Effector memory CD8-positive, alpha-beta T cell (primary cell): ENCODE measurements at regions not wholly inside any gene's neighbourhood (a gene's known extent, or its start where the extent isn't known, plus 50 kb on each side); places are given as distances from the start of the nearest gene placed in this dataset.
A peak's percentile ranks its signal among the peaks of the same experiment; 100 is the strongest.

Experiments
- ATAC-seq: fragments of 150-1000 bp; cut with Tn5 transposase; replicated peaks from 2 replicates; pipeline ENCODE4 v1.10.0; 2021; ENCODE audit warnings: mild to moderate bottlenecking, moderate library complexity
- DNase-seq, 3 experiments: peaks; one replicate each; pipeline ENCODE4 v3.0.0; 2021
- H3K27ac Mint-ChIP-seq, 2 donors: one replicate each; pipeline ENCODE4 v1.8.0; 2022; ENCODE audit warnings: mild to moderate bottlenecking in 2 of 2, mixed read lengths in 2 of 2, moderate library complexity in 2 of 2
- H3K27me3 Mint-ChIP-seq, 2 donors: one replicate each; pipeline ENCODE4 v1.8.0; 2022; ENCODE audit warnings: mixed read lengths in 2 of 2
- H3K36me3 Mint-ChIP-seq: one replicate; pipeline ENCODE4 v1.8.0; 2022; ENCODE audit warnings: mild to moderate bottlenecking, moderate library complexity, mixed read lengths; ENCODE audit not compliant: insufficient read depth
- H3K4me1 Mint-ChIP-seq, 2 donors: one replicate each; pipeline ENCODE4 v1.8.0; 2022; ENCODE audit warnings: low read depth in 2 of 2, mixed read lengths in 2 of 2
- H3K4me3 Mint-ChIP-seq, 2 donors: one replicate each; pipeline ENCODE4 v1.8.0; 2022; ENCODE audit warnings: mild to moderate bottlenecking in 2 of 2, mixed read lengths in 2 of 2, moderate library complexity in 2 of 2
- H3K9me3 Mint-ChIP-seq, 2 donors: one replicate each; pipeline ENCODE4 v1.8.0; 2022; ENCODE audit warnings: mixed read lengths in 2 of 2

- Mint-ChIP-seq H3K9me3 (no peaks in the 10 kb centered on the region), H3K4me3 (no peak overlapping the region), H3K36me3 (no peaks in the 10 kb centered on the region), H3K27me3 (peaks cover 0 to 17% of the 10 kb centered on the region in 2 donors), H3K27ac (no peak overlapping the region), H3K4me1 (peaks cover 3 to 7% of the 10 kb centered on the region in 2 donors)
- DNase-seq (no peak), ATAC-seq (no peak)
Observed at GRCh38 chr3:186465508-186465907, 78.7 kb downstream of the CRYGS start.

- peaks cover 9 to 26% of the 10 kb centered on the region in 2 donors for H3K27me3 Mint-ChIP-seq
- H3K4me3 Mint-ChIP-seq: no peak overlapping the region
- H3K9me3 Mint-ChIP-seq: no peaks in the 10 kb centered on the region
- ATAC-seq: peak; percentile 27
- no peaks in the 10 kb centered on the region for H3K36me3 Mint-ChIP-seq
- peaks cover 3 to 7% of the 10 kb centered on the region in 2 donors for H3K4me1 Mint-ChIP-seq
- H3K27ac Mint-ChIP-seq: no peak overlapping the region
- no peak for DNase-seq
Observed at GRCh38 chr3:186464424-186465093, 79.6 kb downstream of the CRYGS start.

GRCh38 chr3:186461141-186461540 is 83.0 kb downstream of the CRYGS start:
- ATAC-seq (no peak), DNase-seq (no peak)
- Mint-ChIP-seq H3K4me1 (peaks cover 3 to 7% of the 10 kb centered on the region in 2 donors), H3K9me3 (no peaks in the 10 kb centered on the region), H3K27me3 (peaks cover 20 to 48% of the 10 kb centered on the region in 2 donors), H3K4me3 (no peak overlapping the region), H3K36me3 (no peaks in the 10 kb centered on the region), H3K27ac (no peak overlapping the region)

GRCh38 chr3:186459108-186459467 is 85.1 kb downstream of the CRYGS start:
- ATAC-seq: no peak
- DNase-seq: no peak
- Mint-ChIP-seq H3K9me3 (no peaks in the 10 kb centered on the region), H3K4me3 (no peak overlapping the region), H3K27me3 (peaks cover 20 to 48% of the 10 kb centered on the region in 2 donors), H3K36me3 (no peaks in the 10 kb centered on the region), H3K4me1 (peaks cover 0 to under 1% of the 10 kb centered on the region in 2 donors), H3K27ac (peak overlapping the region in 1 of 2 donors; percentile 65)

DNA sequence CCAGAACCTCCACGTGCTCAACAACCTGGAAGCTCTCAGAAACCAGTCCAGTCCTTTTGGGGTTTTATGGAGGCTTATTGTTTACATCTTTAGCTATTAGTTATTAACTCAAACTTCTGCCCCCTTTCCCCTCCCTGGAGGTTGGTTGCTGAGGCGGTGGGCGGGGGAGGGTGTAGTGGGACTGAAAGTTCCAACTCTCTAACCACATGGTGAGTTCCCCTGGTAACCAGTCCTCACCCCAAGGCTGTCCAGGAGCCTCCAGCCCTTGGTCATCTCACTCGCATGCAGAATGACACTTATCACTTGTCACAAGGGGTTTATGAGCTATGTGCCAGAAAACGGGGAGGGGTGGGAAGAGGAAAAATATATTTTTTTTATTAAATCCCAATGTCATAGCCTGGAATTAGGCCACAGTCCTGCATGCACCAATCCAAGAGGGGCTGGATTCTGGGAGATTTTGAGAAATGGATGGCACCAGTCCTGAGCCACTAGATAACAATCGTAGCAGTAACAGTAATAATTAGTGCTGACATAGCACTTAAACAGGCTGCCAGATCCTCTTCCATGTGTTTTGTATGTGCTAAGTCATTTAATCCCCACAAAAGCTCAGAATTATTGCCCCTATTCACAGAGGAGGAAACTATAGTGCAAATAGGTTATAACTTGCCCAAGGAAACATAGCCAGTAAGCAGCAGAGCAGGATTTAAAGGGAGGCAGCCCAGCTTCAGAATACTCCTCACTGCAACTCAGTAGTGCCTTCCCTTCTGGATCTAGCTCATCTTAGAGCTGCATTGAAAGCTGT is 85.7 kb downstream of the CRYGS start:
- Mint-ChIP-seq H3K4me1 (no peaks in the 10 kb centered on the region), H3K27me3 (peaks cover 20 to 48% of the 10 kb centered on the region in 2 donors), H3K9me3 (no peaks in the 10 kb centered on the region), H3K36me3 (no peaks in the 10 kb centered on the region), H3K4me3 (no peak overlapping the region), H3K27ac (no peak overlapping the region)
- DNase-seq (no peak), ATAC-seq (no peak)

GRCh38 chr3:186457236-186457635 is 86.9 kb downstream of the CRYGS start:
- DNase-seq (no peak), ATAC-seq (no peak)
- H3K27ac Mint-ChIP-seq: peak overlapping the region in 1 of 2 donors; percentile 46
- H3K9me3 Mint-ChIP-seq: no peaks in the 10 kb centered on the region
- no peaks in the 10 kb centered on the region for H3K36me3 Mint-ChIP-seq
- H3K4me1 Mint-ChIP-seq: no peaks in the 10 kb centered on the region
- peaks cover 20 to 41% of the 10 kb centered on the region in 2 donors for H3K27me3 Mint-ChIP-seq
- no peak overlapping the region for H3K4me3 Mint-ChIP-seq

DNA sequence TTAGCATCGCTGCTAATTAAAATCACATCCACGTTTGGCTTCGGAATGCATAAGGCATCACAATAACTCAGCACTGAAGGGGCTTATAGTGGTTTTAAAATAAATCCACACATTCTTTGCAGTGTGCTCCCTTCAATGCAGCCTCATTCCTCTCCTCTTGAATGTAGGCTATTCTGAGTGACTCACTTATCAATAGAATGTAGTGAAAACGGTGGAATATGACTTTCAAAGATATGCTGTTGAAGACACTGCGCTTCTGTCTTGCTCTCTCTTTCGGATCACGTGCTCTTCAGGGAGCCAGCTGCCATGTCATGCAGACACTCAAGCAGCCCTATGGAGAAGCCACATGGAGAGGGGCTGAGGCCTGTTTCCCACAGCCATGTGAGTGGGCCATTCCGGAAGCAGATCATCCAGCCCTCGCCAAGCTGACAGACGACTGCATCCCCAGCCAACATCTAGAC is 87.4 kb downstream of the CRYGS start:
- Mint-ChIP-seq H3K9me3 (no peaks in the 10 kb centered on the region), H3K4me1 (no peaks in the 10 kb centered on the region), H3K27me3 (peaks cover 20 to 38% of the 10 kb centered on the region in 2 donors), H3K36me3 (no peaks in the 10 kb centered on the region), H3K27ac (peak overlapping the region in 1 of 2 donors; percentile 46), H3K4me3 (no peak overlapping the region)
- DNase-seq (no peak), ATAC-seq (no peak)

GRCh38 chr3:186454881-186455703 is 89.1 kb downstream of the CRYGS start:
- Mint-ChIP-seq H3K4me1 (no peaks in the 10 kb centered on the region), H3K36me3 (no peaks in the 10 kb centered on the region), H3K27ac (no peak overlapping the region), H3K27me3 (peaks cover 17 to 27% of the 10 kb centered on the region in 2 donors), H3K4me3 (no peak overlapping the region), H3K9me3 (no peaks in the 10 kb centered on the region)
- DNase-seq (no peak), ATAC-seq (no peak)

DNA sequence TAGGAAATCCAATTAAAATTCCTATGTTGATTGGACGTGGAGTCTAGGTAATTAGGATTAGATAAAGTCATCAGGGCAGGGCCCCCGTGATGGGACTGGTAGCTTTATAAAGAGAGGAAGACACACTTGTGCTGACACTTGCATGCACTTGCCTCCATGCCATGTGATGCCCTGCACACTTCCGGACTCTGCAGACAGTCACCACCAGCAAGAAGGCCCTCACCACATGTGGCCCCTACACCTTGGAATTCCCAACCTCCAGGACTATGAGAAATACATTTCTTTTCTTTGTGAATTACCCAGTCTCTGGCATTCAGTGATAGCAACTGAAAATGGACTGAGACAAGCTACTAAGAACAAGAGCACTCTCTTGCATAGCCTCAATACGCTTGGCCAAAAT is 90.6 kb downstream of the CRYGS start:
- Mint-ChIP-seq H3K27ac (no peak overlapping the region), H3K36me3 (no peaks in the 10 kb centered on the region), H3K27me3 (peaks cover 5 to 13% of the 10 kb centered on the region in 2 donors), H3K9me3 (no peaks in the 10 kb centered on the region), H3K4me1 (no peaks in the 10 kb centered on the region), H3K4me3 (no peak overlapping the region)
- DNase-seq (no peak), ATAC-seq (no peak)

DNA sequence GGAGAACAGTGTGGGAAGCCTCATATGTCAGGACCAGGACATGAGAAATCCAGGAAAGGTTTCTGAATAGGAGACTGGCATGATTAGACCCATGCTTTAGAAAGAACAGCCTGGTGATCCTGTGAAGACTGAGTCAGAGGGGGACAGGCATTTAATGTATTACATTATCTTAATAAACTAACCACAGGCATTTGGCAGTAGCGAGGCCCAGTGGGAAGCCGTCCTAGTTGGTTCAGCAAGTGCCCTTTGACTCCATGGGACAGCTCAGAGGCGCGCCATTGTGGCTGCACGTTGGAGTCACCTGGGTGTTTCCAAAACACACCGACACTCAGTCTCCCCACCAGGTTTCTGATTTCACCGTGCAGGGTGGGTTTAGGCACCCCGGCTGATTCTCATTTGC is 90.5 kb upstream of the DGKG start:
- peaks cover 7% of the 10 kb centered on the region in 2 donors for H3K27me3 Mint-ChIP-seq
- ATAC-seq (no peak), DNase-seq (no peak)
- H3K9me3 Mint-ChIP-seq: no peaks in the 10 kb centered on the region
- no peak overlapping the region for H3K27ac Mint-ChIP-seq
- H3K36me3 Mint-ChIP-seq: no peaks in the 10 kb centered on the region
- H3K4me1 Mint-ChIP-seq: no peaks in the 10 kb centered on the region
- H3K4me3 Mint-ChIP-seq: no peak overlapping the region

DNA sequence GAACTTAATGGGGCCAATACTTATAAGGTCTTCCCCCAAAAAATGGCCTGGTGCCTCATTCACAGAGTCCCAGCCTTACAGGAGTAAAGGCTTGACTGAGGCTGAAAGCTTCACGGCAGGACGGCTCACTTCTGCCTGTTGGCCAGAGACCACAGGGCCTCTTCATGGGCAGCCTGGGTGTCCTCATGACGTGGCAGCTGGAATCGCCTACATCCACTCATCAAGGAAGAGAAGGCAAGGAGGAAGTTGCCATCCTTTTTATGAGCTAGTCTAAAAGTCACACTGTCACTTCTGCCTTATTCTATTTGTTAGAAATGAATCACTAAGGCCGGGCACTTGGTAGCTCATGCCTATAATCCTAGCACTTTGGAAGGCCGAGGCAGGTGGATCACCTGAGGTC is 89.3 kb upstream of the DGKG start:
- H3K27ac Mint-ChIP-seq: no peak overlapping the region
- no peak overlapping the region for H3K4me3 Mint-ChIP-seq
- H3K36me3 Mint-ChIP-seq: no peaks in the 10 kb centered on the region
- DNase-seq: no peak
- ATAC-seq: no peak
- peaks cover 0 to 12% of the 10 kb centered on the region in 2 donors for H3K27me3 Mint-ChIP-seq
- H3K4me1 Mint-ChIP-seq: no peaks in the 10 kb centered on the region
- no peaks in the 10 kb centered on the region for H3K9me3 Mint-ChIP-seq

- DNase-seq (no peak), ATAC-seq (no peak)
- H3K9me3 Mint-ChIP-seq: no peaks in the 10 kb centered on the region
- H3K27me3 Mint-ChIP-seq: peaks cover 12 to 27% of the 10 kb centered on the region in 2 donors
- H3K36me3 Mint-ChIP-seq: no peaks in the 10 kb centered on the region
- H3K4me3 Mint-ChIP-seq: no peak overlapping the region
- no peaks in the 10 kb centered on the region for H3K4me1 Mint-ChIP-seq
- no peak overlapping the region for H3K27ac Mint-ChIP-seq
Observed at GRCh38 chr3:186444974-186445373, 82.9 kb upstream of the DGKG start.

DNA sequence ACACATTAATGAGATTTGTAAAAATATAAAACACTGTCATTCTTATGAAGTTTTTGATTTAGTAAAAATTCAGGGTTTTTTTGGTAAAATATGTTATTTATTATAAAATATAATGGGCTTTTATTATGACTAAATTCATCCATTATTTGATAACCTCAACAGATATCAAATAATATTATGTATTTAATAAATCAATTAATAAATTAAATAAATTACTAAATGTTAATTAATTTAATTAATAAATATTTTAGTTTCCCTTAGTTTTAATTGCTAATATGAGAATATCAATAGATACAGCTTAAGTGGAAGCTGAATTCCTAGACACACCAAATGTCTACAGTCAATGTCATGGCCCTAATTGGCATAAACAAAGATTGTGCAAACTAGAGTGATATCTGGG is 82.3 kb upstream of the DGKG start:
- peaks cover 12 to 31% of the 10 kb centered on the region in 2 donors for H3K27me3 Mint-ChIP-seq
- ATAC-seq (no peak), DNase-seq (no peak)
- no peaks in the 10 kb centered on the region for H3K4me1 Mint-ChIP-seq
- H3K9me3 Mint-ChIP-seq: no peaks in the 10 kb centered on the region
- no peaks in the 10 kb centered on the region for H3K36me3 Mint-ChIP-seq
- no peak overlapping the region for H3K27ac Mint-ChIP-seq
- no peak overlapping the region for H3K4me3 Mint-ChIP-seq
